ENCODE measurements at regions not wholly inside any gene's neighbourhood (a gene's known extent, or its start where the extent isn't known, plus 50 kb on each side); places are given as distances from the start of the nearest gene placed in this dataset.
"Not testable (repeated sequence)": the region's sequence is repeated elsewhere in the genome, so short reads cannot be mapped to it uniquely, and the experiment has no call there.

- DNase-seq = no peak
Observed at GRCh38 chr11:69887330-69887729, 68.1 kb upstream of the FGF3 start.

DNA sequence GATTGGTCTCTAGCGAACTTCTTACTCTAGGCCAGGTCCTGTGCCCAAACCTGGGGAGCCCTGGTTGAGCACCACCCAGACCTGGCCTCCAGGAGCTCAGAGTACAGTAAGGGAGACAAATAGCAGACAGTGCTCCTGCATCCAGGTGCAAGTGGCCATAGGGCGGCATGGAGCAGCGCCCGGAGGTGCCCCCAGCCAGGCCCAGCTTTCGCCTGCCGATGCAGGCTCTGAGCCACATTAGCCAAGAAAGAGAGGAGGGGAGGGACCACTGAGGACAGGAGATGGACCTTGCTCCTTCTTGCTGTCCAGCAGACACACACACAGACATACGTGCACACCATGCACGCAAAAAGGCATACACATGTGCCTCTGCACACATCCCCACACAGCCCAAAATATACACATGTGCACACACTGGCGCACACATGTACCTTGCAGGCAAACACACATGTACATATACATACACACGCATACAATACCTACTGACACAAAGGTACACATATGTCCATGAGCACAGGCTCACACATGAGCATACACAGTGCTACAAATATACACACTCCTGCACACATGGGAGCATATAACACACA lies 68.7 kb upstream of the FGF3 start:
- no peak for DNase-seq

DNA sequence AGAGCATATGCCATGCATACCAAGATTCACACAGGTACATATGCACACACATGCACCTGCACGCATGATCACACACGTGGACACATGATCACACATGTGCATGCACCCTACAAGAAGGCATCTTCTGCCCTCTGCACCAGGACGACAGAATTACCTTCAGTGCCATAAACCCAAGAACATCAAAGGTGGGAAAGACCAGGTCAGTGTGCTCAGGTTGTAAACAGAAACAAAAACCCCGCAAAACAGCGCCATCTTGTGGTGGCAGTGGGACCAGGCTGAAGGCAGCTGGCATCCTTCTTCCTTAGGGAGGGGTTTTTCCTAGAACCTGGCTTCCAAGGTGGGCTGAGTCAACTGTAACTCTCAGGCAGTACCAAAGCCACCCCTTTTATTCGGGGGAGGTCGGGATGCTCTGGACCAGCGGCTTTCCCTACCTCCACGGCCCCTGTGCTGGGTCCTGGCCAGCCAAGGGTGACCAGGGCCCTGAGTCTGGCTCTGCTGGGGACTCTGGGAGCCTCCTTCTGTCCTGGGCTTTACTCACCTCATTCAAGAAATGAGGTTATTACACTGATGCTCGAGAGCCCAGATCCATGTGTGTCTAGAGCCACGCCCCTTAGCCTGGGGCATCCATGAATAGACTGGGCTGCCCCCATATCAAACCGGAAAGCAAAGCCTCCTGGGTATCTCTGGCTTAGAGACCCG lies 69.4 kb upstream of the FGF3 start:
- DNase-seq = peak; percentile 40 to 65

DNA sequence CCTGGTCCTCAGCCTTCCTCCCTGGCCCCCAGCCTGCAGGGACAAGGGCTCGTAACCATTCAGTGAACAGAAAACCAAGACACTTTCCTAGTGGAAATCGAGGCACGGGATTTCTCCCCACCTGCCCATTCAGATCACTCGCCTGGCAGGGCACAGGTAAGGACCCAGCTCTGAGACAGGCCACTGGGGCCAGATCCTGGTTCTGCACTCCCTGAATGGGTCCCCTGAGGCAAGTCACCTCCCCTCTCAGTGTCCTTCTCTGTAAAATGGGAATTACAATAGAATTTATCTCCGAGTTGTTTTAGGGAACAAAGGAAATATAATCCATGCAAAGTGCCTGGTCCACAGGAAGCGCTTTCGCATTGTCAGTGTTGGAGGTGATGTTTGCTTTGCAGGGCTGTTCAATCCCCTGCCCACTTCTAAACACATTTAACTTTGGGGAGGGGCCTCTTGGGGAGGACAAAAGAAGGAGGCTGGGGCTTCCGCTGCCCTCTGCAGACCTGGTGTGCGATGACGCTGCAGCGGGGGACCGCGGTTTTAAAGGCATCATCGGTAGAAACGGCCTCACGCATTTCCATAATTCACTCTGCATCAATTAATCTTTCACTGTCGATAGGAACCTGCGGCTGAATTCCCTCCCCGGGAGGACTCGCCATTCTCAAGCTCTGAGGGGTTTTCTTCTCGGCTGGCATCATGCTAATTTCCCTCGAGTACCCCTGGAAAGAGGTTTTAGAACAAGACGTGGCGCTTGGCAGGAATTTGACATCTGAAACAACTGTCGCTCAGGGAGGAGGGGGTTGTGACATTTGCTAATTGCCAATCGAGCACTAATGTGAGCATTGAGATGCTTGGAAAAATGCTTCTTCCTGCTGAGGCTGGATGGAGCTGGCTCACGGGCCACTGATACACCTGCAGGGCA lies 70.4 kb upstream of the FGF3 start:
- no peak for DNase-seq

DNA sequence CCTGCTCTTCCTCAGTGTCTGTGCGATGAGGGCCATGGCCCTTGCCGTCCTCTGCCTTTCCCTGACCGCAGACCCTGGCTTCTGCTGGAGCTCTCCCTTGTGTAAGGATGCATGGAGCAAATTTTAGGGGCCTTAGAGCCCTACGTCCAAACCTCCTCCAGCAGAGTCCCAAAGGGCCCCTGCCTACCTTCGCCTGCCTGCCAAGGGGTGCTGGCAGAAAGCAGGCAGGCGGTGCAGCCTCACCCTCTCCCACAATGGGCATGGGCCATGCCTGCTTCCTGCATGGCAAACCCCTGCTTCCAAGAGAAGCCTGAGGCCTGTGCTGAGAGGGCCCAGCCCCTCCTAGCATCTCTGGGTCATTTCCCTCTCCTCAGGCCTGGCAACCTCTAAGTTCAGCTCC lies 71.3 kb upstream of the FGF3 start:
- no peak for DNase-seq

DNA sequence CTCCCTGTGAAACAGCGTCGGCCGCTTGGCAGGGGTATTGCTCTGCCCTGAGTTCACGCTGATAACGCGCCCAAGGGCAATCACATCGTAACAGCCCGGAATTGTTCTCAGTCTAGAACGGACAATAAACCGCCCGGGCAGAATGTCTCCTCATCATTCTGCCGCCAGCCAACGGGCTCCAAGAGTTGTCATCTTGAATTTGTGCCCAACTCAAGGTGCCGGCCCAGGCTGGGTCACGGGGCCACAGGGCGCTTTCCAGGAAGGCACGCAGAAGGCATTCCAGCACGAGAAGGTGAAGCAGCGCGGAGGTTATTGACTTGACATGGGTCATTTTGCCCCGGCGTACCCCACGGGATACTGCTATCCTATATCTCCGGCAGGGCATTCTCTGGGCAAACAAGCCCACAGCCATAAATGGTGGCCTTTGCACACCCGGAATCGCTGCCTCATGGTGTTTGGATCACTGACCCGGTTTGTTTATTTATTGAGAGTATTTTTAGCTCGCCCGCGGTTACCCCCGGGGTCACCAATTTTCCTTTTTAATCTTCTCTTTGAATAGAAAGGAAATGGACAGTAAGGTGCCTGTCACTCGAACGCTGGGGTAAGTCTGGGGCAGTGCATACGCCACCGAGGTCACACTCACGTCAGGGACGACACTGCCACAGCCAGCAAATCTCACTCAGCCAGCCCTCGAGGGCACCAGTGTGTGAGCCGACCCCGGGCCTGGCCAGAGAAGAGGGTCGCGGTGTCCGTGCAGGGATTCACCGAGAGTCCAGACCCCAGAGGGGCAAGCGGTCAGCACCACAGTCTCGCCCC lies 72.4 kb upstream of the FGF3 start:
- no peak for DNase-seq

- DNase-seq = no peak
Observed at GRCh38 chr11:69892237-69892985, 73.2 kb upstream of the FGF3 start.

GRCh38 chr11:69892986-69893555 lies 73.9 kb upstream of the FGF3 start:
- no peak for DNase-seq

- DNase-seq = no peak
Observed at GRCh38 chr11:69893631-69894030, 74.4 kb upstream of the FGF3 start.

- no peak for DNase-seq
Observed at GRCh38 chr11:69894181-69894611, 75.0 kb upstream of the FGF3 start.

GRCh38 chr11:69894648-69895047 lies 75.4 kb upstream of the FGF3 start:
- DNase-seq = no peak

GRCh38 chr11:69896250-69896649 lies 77.0 kb upstream of the FGF3 start:
- DNase-seq = no peak

DNA sequence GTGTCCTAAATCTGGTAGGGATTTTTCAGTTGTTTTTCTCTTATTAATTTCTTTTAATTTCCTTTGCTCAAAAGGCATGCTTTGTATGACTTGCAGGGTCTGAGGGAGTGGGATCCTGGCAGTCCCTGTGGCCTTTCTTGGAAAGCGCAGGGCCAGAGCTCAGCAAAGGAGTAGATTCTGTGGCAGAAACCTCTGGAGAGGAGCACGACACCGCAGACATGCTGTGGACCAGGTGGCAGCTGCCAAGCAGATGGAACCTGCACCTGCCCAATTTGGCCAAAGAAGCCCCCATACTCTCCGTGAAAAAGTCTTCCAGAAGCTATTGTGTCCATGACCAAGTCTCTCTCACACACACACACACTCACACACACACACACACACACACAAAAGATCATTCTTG lies 78.9 kb upstream of the FGF3 start:
- no peak for DNase-seq

DNA sequence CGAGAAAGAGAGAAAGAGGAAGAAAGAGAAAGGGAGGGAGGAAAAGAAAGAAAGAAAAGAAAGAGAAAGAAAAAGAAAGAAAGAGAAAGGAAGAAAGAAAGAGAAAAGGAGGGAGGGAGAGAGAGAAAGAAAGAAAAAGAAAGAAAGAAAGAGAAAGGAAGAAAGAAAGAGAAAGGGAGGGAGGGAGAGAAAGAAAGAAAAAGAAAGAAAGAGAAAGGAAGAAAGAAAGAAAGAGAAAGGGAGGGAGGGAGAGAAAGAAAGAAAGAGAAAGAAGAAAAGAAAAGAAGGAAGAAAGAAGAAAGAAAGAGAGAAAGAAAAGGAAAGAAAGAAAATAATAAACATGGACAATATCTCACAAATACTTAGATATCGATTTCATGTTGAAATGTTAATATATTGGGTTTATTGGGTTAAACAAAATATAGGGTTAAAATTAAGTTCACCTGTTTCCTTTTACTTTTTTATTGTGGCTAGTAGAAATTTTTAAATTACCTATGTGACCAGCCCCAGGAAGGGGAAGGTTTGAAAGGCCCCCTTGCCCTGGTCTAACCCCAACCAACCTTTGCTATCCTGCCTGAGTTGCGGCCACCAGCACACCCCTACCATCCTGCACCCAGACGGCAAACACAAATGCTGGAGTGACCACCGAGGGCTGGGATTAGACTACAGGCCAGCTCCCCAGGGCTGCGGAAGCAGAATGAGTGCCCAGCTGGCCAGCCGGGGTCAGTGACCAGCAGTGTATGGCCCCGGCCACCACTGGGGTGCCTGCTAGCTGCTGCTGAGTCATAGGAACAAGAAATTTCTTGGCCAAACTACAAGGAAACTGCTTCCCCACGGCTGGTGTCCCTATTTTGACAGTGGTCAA lies 81.0 kb upstream of the FGF3 start:
- no peak for DNase-seq

DNA sequence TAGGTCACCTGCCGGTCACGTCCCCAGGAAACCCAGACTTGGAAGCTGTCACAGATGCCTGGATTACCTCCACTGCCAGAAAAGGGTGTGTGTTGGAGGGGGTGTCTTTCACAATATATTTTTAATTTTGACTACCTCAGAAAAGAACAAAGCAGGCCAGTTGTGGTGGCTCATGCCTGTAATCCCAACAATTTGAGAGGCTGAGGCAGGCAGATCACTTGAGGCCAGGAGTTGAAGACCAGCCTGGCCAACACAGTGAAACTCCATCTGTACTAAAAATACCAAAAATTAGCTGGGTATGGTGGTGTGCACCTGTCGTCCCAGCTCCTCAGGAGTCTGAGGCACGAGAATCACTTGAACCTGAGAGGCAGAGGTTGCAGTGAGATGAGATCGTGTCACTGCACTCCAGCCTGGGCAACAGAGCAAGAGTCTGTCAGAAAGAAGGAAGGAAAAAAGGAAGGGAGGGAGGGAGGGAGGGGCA lies 81.6 kb upstream of the FGF3 start:
- DNase-seq = not testable (repeated sequence)

DNA sequence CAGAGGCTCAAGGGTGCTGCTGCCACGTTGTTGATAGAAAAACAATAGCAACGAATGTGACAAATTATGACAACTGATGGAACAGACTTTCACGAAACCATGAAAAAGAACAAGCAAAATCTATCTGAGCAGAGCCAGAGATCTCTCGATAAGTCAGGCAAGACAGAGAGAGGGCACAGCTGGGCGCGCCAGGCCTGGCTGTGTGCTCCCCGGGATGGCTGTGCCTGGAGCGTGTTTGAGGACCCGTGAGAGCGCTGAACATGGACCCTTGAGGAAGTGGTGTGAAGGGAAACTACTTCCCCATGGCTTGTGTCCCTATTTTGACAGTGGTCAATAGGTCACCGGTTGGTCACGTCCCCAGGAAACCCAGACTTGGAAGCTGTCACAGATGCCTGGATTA lies 83.1 kb upstream of the FGF3 start:
- no peak for DNase-seq

DNA sequence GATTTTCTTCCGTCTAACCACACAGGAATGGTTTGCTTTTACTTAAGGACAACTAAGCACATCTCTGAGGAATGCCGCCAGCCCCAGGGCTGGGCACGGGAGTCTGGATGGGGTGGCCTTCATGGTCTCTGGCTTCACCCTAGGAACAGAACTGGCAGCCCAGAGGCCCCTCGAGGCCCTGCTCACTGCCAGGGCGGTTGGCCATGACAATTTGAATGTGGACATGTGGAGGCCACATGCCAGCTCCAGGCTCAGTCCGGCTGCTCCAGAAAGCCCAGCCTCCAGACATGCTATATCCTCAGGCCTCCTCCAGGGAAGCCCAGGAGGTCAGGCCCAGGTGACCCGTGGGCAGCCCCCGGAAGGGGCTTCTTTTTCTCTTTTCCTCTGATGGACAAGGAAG lies 84.0 kb upstream of the FGF3 start:
- DNase-seq = no peak

GRCh38 chr11:69904161-69904973 lies 85.2 kb upstream of the FGF3 start:
- DNase-seq = no peak

DNA sequence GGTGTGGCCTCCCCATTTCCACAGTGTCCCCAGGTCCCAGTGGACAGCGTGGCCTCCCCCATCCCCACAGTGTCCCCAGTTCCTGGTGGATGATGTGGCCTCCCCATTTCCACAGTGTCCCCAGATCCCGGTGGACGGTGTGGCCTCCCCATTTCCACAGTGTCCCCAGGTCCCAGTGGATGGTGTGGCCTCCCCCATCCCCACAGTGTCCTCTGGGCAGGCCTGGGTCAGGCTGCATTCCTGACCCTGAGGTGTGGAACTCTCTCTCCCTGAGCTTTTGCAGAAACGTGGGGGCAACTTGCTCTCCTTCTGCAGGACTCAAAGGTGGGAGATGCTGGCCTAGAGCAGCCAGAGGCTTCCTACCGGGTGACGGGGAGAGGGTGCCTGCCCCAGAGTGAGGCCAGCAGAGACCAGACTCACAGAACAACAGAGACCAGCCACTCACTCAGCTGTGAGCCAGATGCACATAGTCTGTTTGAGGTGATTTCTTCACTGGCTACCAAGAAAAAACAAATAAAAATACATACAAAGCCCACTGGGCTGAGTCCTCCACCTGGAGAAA lies 85.8 kb upstream of the FGF3 start:
- no peak for DNase-seq

Measured in stimulated activated CD4-positive, alpha-beta T cell treated with anti-CD3 and anti-CD28 coated beads, Interleukin-4, amount 100 ng/mL, for 4 hours (primary cell).